ELR (cell line): ENCODE measurements at regions not wholly inside any gene's neighbourhood (a gene's known extent, or its start where the extent isn't known, plus 50 kb on each side); places are given as distances from the start of the nearest gene placed in this dataset.
"Not testable (repeated sequence)": the region's sequence is repeated elsewhere in the genome, so short reads cannot be mapped to it uniquely, and the experiment has no call there.

ENCODE experiments used
- DNase-seq: peaks from one replicate; pipeline ENCODE4 v3.0.0-alpha.2; 2015; ENCODE audit warnings: low read depth

- not testable (repeated sequence) for DNase-seq
Observed at GRCh38 chr6:16039892-16040627, 88.8 kb upstream of the MYLIP start.

DNA sequence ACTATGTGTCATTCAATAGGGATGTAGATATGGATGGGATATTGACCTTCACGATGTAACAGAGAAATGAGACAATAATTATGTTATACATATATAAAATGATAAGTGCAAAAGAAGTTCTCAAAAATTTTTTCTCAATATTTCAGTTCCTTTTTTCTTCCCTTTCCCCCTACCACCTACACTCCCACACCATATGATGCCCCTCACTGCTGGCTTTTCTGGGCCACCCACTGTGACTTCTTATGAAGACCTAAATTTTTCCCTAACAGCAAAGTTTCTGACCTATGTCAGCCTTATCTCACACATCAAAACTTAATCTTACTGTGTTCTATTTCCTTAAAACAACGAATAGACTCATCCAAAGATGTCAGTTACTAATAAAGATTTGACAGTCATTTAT is 89.9 kb upstream of the MYLIP start:
- no peak for DNase-seq

DNA sequence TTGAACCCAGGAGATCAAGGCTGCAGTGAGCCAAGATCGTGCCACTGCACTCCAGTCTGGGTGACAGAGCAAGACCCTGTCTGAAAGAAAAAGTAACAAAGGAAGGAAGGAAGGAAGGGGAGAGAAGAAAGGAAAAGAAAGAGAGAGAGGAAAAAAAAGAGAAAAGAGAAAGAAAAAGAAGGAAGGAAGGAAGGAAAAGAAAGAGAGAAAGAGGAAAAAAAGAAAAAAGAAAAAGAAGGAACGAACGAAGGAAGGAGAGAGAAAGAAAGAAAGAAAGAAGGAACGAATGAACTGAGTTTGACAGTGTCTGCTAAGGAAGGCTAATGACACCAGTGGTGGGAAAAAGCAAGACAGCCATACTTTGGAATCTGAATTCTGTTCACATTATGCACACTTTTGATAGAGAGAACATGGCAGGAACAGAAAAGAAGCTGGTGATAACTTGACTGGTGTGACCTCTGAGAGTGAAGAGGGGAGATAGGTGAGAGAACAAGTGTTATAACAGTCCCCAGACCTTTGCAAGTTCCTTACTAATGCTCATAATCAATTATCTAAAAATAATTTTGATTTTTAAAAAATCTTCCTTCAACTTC is 93.3 kb upstream of the MYLIP start:
- no peak for DNase-seq

- no peak for DNase-seq
Observed at GRCh38 chr6:16033214-16033613, 95.7 kb upstream of the MYLIP start.

- DNase-seq, result no peak
Observed at GRCh38 chr6:16031278-16031981, 97.5 kb upstream of the MYLIP start.

GRCh38 chr6:16028966-16029365 is 99.9 kb upstream of the MYLIP start:
- DNase-seq, result no peak

DNA sequence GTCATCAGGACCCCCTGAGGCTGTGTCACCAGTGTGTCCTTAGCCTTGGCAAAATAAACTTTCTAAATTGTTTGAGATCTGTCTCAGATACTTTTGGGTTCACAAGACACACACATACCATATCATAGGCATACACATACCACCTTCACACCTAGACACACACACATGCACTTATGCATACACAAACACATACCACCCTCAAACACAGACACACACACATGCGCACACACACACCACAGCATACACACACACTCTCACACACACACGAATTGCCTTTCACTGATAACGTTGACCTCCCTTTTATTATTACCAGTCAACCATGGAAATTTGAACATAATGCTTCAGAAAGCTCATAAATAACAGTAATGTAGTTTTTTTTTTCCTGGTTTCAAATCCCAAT is 108.6 kb upstream of the MYLIP start:
- no peak for DNase-seq

GRCh38 chr6:16019462-16019861 is 109.4 kb upstream of the MYLIP start:
- no peak for DNase-seq

- DNase-seq, result no peak
Observed at GRCh38 chr6:16018626-16019025, 110.3 kb upstream of the MYLIP start.

DNA sequence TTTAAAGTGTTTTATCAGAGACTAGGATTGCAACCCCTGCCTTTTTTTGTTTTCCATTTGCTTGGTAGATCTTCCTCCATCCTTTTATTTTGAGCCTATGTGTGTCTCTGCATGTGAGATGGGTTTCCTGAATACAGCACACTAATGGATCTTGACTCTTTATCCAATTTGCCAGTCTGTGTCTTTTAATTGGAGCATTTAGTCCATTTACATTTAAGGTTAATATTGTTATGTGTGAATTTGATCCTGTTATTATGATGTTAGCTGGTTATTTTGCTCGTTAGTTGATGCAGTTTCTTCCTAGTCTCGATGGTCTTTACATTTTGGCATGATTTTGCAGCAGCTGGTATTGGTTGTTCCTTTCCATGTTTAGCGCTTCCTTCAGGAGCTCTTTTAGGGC is 114.6 kb upstream of the MYLIP start:
- not testable (repeated sequence) for DNase-seq

- no peak for DNase-seq
Observed at GRCh38 chr6:16007146-16007545, 121.7 kb upstream of the MYLIP start.

DNA sequence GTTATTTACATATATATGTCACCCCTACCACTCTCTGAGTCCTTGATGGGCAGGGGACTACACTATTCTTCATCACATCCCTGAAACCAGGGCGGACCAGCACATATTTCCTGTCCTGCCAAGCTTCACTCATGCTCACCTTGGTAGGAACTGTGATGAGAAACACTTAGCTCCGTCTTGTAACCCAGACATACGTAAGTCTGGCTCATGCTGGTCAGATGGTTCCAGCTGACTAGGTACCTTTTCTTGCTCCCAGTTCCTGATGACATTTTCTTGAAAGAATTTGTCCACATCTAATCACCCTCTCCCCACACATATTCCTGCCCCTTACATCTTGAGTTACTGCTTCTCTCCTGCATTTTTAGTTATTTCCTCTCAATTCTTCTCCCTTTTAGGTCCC is 122.2 kb upstream of the MYLIP start:
- DNase-seq, result no peak

DNA sequence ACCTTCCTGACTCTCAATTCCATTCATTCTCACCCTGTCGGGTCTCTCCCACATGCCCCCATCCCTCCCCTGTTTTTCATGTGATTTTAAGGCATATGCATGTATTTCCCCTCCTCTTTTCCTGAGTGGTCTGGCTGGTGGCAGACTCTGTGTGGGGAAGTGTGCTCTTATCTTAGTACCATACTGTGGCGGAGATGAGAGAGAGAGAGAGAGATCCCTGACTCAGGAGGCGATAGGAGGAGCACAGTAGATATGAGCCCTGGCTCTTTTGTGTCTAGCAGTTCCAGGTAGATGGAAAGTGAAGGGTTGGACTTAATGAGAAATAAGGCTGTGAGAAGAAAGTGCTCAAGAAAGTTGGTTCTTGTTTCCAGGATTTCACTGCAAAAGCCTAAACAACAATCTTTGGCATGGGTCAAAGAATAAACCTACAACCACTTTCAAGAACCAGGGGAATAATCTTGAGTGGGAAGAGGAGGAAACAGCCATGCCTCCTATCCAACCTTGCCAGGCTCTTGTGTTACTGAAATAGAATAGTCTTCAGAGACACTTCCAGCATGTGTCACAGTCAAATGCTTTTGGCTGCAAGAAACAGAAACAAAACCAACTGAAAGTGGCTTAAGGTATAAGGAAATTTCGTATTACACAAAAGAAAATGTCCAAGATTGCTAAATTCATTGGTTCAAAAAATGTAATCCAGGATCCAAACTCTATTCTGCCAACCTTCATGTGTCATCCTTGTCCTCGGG is 123.8 kb upstream of the MYLIP start:
- DNase-seq, result no peak

DNA sequence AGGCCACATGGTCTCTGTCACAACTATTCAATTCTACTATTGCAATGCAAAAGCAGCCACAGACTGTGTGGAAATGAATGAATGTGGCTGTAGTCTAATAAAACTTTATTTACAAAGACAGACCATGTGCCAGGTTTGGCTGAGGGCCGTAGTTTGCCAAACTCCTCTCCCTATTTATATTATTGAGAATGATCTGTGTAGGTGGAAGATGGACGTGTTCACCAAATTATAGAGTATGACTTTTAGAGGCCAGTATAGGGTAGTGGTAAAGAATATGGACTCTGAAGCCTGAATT is 125.7 kb upstream of the MYLIP start:
- no peak for DNase-seq

DNA sequence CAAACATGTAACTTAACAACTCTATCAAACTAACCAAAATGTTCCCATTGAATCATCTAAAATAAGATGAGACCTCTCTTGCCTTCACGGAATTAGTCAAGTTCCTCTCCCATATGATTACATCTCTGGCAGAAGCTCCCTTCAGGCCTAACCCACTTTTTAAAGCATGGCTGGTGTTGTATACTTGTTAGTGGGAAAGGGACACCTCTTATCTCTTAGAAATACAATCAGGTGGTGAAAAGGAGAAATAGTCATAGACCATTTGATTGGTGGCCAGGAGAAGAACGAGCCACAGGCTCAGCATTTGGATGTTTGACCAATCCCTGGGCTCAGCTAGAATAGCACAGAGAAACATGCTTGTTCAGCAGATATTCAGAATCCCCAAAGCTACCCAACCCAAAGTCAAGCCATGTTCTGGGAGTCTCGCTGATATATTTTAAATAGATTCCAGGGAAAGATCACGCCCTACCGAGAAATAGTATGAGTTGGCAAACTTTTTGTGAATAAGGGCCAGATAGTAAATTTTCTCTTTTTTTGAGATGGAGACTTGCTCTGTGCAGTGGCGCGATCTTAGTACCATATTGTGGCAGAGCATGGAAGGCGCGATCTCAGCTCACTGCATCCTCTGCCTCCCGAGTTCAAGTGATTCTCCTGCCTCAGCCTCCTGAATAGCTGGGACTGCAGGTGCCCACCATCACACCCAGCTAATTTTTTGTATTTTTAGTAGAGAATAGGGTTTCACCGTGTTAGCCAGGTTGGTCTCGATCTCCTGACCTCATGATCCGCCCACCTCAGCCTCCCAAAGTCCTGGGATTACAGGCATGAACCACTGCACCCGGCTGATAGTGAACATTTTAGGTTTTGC is 126.3 kb upstream of the MYLIP start:
- DNase-seq, result no peak

- no peak for DNase-seq
Observed at GRCh38 chr6:16001158-16001557, 127.7 kb upstream of the MYLIP start.

DNA sequence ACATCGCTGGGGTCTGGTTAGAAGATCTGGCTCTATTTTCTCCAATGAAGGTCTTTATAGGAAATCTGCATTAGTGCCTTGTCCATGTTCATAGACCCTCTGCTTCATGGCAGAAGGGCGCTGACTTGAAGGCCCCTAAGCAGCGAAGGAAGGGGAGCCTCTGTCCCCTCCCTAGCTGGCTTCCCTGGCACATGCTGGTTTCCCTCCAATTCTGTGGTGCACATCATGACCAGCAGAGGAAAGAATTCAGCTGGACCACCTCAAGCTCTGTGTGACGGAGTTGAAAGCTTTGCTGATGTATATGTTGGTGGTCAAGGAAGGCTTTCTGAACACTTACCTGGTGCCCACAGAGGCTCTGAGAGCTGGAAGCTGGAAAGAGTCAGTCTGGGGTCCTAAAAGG is 129.7 kb upstream of the MYLIP start:
- DNase-seq, result no peak

DNA sequence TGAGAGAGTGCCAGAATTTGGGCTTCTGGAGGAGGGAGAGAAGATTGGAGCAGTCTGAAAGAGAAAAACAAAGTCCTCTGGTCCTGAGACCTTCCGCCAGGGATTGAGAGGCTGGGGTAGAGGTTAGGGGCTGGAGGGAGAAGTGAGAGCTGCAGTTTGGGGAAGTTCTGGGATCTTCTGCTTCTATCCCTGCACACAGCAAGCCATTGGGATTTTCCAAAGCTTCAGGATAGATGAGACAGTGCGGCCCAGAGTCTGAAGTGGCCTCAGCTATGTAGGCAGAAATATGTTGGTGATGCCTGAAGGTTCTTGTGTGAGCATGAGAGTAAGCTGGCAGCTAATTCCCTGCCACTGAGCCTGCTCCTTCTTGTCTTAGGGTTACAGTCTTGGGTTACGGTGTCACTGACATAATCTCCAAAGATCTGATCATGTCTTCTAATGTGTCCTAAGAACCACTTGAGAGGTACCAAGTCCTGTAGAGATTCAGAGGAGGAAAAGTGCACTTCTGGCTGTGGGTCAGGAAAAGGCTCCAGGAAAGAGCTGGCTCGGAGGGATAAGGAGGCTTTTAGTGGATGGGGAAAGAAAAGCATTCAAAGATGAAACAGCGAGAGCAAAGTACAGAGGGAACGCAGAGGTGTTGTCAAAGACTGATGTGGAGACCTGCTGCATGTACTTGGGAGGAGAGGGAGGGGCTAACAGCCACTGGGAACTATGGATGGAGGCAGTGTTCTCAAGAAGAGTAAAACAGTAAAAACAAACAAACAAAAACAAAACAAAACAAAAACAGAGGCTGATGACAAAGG is 131.1 kb upstream of the MYLIP start:
- DNase-seq, result no peak

GRCh38 chr6:15996030-15996429 is 132.9 kb upstream of the MYLIP start:
- DNase-seq, result peak; percentile 38

DNA sequence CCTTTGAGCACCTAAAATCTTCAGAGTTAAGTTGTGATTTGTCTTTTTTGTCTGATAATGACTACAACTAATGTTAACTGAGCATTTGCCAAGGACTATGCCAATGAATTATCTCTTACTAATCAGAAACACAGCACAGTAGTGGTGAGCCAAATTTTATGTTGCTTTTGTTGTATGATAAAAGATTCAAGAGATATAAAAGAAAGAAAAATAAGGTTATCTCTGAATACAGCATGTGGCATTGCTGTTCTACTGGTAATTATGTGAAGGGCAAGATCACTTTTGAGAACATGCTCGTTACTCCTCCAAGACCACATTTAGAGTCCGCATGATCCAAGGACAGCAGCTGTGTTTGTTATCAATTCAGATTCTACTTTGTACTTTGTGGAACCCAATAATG is 133.4 kb upstream of the MYLIP start:
- no peak for DNase-seq

DNA sequence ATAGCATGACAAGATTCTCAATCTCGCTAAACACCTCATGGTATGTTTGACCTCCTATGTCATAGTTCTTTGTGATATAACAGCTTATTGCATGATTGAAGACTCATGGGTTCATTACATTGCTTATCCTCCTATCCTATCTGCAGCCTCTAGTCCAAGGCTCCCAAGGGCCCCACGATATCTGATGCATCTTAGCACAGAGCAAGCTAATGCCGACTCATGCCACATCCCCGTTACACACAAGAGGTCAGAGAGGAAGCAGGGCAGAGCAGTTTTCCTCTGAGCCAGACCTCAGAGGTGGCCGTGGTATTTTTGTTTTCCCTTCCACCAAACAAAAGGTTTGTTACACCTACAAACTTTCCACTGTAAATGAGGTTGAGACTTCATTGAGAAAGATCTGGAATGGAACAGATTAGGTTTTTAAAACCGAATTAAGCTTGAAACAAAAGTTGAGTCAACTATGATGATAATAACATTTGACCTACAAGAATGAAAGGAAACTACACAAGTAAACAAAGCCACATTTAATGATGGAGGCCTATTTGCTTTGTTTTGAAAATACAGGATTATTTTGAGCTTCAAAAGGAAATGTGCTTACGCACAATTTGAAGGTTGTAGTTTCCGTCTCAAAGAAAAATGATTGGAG is 133.9 kb upstream of the MYLIP start:
- peak; percentile 32 for DNase-seq
